MM.1S (cell line): ENCODE measurements at regions not wholly inside any gene's neighbourhood (a gene's known extent, or its start where the extent isn't known, plus 50 kb on each side); places are given as distances from the start of the nearest gene placed in this dataset.

Experiments
- EZH2 ChIP-seq: fragments of 300-600 bp; sonication (generic); optimal IDR thresholded peaks from 2 replicates; pipeline ENCODE3; 2017; ENCODE audit warnings: low read depth, mild to moderate bottlenecking, antibody characterized with exemption, low read length, mixed read lengths
- TF ChIP-seq, protein P1 (sequence below): fragments of 300-600 bp; sonication (generic); IDR thresholded peaks from 2 replicates; pipeline ENCODE4 v1.5.1; 2016; ENCODE audit warnings: antibody characterized with exemption, low read length, mixed read lengths

DNA sequence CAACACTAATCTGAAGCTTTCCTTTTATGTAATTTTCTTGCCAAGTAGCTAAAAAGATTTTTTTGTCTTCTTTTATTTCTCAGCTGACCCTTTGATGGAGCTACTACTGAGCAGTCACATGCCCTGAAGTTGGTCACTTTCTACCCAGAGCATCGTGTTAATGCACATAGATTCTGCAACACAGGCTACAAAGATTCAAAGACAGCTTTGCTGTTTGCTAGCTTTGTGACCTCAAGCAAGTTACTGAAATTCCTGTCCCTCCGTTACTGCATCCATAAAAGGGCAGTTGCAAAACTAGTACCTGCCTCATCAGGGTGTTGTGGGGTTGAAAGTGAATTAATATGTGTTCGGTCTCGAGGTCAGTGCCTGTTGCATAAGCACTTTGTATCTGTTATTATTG, 179.9 kb downstream of the GAS1 start:
- TF ChIP-seq, protein P1, sequence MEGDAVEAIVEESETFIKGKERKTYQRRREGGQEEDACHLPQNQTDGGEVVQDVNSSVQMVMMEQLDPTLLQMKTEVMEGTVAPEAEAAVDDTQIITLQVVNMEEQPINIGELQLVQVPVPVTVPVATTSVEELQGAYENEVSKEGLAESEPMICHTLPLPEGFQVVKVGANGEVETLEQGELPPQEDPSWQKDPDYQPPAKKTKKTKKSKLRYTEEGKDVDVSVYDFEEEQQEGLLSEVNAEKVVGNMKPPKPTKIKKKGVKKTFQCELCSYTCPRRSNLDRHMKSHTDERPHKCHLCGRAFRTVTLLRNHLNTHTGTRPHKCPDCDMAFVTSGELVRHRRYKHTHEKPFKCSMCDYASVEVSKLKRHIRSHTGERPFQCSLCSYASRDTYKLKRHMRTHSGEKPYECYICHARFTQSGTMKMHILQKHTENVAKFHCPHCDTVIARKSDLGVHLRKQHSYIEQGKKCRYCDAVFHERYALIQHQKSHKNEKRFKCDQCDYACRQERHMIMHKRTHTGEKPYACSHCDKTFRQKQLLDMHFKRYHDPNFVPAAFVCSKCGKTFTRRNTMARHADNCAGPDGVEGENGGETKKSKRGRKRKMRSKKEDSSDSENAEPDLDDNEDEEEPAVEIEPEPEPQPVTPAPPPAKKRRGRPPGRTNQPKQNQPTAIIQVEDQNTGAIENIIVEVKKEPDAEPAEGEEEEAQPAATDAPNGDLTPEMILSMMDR, result no peak
- TF ChIP-seq EZH2, result no peak
